Coronary artery (tissue), 2 donors: ENCODE measurements at regions not wholly inside any gene's neighbourhood (a gene's known extent, or its start where the extent isn't known, plus 50 kb on each side); places are given as distances from the start of the nearest gene placed in this dataset.

ENCODE experiments used
- DNase-seq: peaks from one replicate; pipeline ENCODE4 v3.0.0-alpha.2; 2017; ENCODE audit warnings: low spot score
- H3K27ac ChIP-seq, 2 donors: fragments of 200-600 bp; sonication (generic); one replicate each; pipeline ENCODE4 v1.5.1; 2016 to 2019
- H3K4me3 ChIP-seq: fragments of 200-600 bp; sonication (generic); 2 replicates; pipeline ENCODE4 v1.5.1; 2016; ENCODE audit warnings: mild to moderate bottlenecking, moderate library complexity
- CTCF ChIP-seq: fragments of 200-600 bp; sonication (generic); IDR thresholded peaks from one replicate; pipeline ENCODE4 v1.5.1; 2019; ENCODE audit warnings: antibody characterized with exemption

GRCh38 chr13:63954683-63955082 is 2539.0 kb upstream of the PCDH20 start:
- DNase-seq, result no peak
- Histone ChIP-seq H3K27ac (no peak overlapping the region), H3K4me3 (no peak overlapping the region)
- TF ChIP-seq CTCF, result no peak

DNA sequence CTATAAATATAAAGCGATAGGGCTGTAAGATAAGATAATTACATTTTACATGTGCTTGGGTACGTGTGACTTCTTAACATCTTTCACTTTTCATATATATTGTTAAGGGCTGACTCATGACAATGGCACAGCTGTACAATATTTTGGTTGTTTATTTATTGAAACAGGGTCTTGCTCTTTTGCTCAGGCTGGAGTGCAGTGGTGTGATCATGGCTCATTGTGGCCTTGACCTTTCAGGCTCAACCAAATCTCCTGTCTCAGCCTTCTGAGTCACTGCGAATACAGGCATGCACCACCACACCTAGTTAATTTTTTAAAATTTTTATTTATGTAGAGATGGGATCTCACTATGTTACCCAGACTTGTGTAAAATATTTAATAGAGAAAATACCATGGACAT is 2532.4 kb upstream of the PCDH20 start:
- no peak for TF ChIP-seq CTCF
- DNase-seq, result no peak
- Histone ChIP-seq H3K27ac (no peak overlapping the region), H3K4me3 (no peak overlapping the region)

- Histone ChIP-seq H3K4me3 (no peak overlapping the region), H3K27ac (no peak overlapping the region)
- DNase-seq, result no peak
- no peak for TF ChIP-seq CTCF
These were observed 2529.3 kb upstream of the PCDH20 start for GRCh38 chr13:63944911-63945310.

GRCh38 chr13:63942372-63942771 is 2526.7 kb upstream of the PCDH20 start:
- Histone ChIP-seq H3K4me3 (no peak overlapping the region), H3K27ac (no peak overlapping the region)
- DNase-seq, result no peak
- no peak for TF ChIP-seq CTCF

- Histone ChIP-seq H3K27ac (no peak overlapping the region), H3K4me3 (no peak overlapping the region)
- DNase-seq, result no peak
- TF ChIP-seq CTCF, result no peak
These were observed 2523.2 kb upstream of the PCDH20 start for GRCh38 chr13:63938851-63939250.

- Histone ChIP-seq H3K4me3 (no peak overlapping the region), H3K27ac (no peak overlapping the region)
- TF ChIP-seq CTCF, result no peak
- DNase-seq, result no peak
These were observed 2494.9 kb upstream of the PCDH20 start for GRCh38 chr13:63910511-63910910.

DNA sequence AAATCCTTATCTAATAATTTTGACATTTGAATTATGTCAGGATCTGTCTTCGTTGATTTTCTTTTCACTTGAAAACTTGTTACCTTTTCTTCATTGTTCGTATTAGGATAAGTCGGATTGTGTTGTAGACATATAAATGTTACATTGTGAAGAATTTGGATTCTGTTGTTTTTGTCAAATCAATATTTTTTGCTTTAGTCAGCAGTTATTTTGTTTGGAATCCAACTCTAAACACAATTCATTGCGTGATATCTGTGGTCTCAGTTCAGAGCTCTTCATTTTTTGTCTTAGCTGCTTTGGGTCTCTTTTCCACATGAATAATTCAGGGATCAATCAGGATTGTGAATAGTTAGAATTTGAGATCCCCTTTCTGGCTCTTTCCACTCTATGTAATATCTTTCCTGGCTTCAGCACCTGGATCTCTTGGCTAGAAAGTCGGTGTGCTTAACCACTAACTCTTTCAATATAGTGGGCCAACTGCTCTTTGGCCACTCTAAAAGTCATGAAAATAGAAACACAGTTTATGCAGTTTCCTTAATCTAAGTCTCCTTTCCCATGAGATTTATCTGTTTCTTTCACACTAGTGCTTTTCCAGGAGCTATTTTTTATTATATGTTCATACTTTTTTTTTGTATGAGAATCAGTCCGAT is 2494.2 kb upstream of the PCDH20 start:
- TF ChIP-seq CTCF, result no peak
- H3K27ac ChIP-seq, result no peak overlapping the region

More for the DNA sequence above, 2494.2 kb upstream of the PCDH20 start:
- H3K4me3 ChIP-seq, result no peak overlapping the region
- no peak for DNase-seq
